Transverse colon (tissue), 4 donors: ENCODE measurements at regions not wholly inside any gene's neighbourhood (a gene's known extent, or its start where the extent isn't known, plus 50 kb on each side); places are given as distances from the start of the nearest gene placed in this dataset.

Experiments
- EP300 ChIP-seq: sonication (generic); formaldehyde crosslinking; IDR thresholded peaks from one replicate; pipeline ENCODE4 v1.6.1; 2017; ENCODE audit warnings: antibody characterized with exemption, low read depth
- POLR2A ChIP-seq: fragments of 450-650 bp; IDR thresholded peaks from one replicate; pipeline ENCODE4 v1.6.1; 2016; ENCODE audit warnings: antibody characterized with exemption, mild to moderate bottlenecking, moderate library complexity
- POLR2AphosphoS5 ChIP-seq, 3 donors: sonication (generic); formaldehyde crosslinking; IDR thresholded peaks; one replicate each; pipeline ENCODE4 v1.6.1; 2016; ENCODE audit warnings: antibody characterized with exemption in 3 of 3
- TF ChIP-seq, protein P1 (sequence below), 5 experiments: fragments of 200-600 bp in 3 of 5; fragments of 450-650 bp in 2 of 5; sonication (generic) in 3 of 5; IDR thresholded peaks; 1 replicate in 2 of 5; 2 replicates in 3 of 5; pipeline ENCODE4 v1.5.1; 2016 to 2017; ENCODE audit warnings: antibody characterized with exemption in 5 of 5, inconsistent platforms in 3 of 5, mild to moderate bottlenecking in 2 of 5, moderate library complexity in 1 of 5

DNA sequence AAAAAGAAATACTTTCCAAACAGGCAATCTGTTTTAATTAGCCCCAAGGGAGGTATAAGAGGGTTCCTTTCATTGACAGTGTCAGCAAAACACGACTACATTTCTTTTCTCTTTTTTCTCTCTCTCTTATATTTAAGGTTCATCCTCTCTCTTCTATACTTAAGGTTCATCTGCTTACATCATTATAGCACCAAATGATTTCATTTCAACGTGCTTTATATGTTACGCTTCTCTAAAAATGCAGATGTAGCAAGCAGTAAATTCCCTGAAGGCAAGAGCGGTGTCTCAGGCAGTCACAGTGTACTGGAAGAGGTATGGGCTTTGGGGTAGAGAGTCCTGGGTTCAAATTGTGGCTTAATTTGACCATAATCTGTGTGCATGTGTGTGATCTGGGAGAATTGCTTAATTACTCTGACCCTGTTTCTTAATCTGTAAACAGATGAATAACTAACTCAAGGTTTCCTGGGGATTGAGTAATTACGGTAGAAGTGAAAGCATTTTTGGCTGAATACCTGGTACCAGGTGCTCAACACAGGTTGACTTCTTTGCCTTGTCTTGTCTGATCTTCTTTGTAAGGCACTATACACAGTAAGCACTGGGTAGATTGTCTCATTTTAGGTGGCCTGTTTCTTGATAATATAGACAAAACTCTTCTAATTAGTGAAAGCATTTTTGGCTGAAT is 180.8 kb downstream of the SPRY1 start:
- TF ChIP-seq, protein P1, sequence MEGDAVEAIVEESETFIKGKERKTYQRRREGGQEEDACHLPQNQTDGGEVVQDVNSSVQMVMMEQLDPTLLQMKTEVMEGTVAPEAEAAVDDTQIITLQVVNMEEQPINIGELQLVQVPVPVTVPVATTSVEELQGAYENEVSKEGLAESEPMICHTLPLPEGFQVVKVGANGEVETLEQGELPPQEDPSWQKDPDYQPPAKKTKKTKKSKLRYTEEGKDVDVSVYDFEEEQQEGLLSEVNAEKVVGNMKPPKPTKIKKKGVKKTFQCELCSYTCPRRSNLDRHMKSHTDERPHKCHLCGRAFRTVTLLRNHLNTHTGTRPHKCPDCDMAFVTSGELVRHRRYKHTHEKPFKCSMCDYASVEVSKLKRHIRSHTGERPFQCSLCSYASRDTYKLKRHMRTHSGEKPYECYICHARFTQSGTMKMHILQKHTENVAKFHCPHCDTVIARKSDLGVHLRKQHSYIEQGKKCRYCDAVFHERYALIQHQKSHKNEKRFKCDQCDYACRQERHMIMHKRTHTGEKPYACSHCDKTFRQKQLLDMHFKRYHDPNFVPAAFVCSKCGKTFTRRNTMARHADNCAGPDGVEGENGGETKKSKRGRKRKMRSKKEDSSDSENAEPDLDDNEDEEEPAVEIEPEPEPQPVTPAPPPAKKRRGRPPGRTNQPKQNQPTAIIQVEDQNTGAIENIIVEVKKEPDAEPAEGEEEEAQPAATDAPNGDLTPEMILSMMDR (IDR thresholded peaks at IDR 0.05): no peak
- TF ChIP-seq POLR2A (no peak), POLR2AphosphoS5 (IDR thresholded peaks at IDR 0.05) (no peak), EP300 (no peak)
